T-helper 9 cell (primary cell): ENCODE measurements at regions not wholly inside any gene's neighbourhood (a gene's known extent, or its start where the extent isn't known, plus 50 kb on each side); places are given as distances from the start of the nearest gene placed in this dataset.
A peak's percentile ranks its signal among the peaks of the same experiment; 100 is the strongest.

ENCODE experiments used
- DNase-seq: peaks from one replicate; pipeline ENCODE4 v3.0.0-alpha.2; 2020

- DNase-seq: no peak
These were observed 173.0 kb downstream of the FOXL1 start for GRCh38 chr16:86751076-86752030.

- no peak for DNase-seq
These were observed 174.3 kb downstream of the FOXL1 start for GRCh38 chr16:86752582-86753175.

GRCh38 chr16:86753399-86753798, 175.1 kb downstream of the FOXL1 start:
- no peak for DNase-seq

GRCh38 chr16:86755571-86756006, 177.2 kb downstream of the FOXL1 start:
- DNase-seq: no peak

GRCh38 chr16:86756882-86757703, 178.7 kb downstream of the FOXL1 start:
- DNase-seq: no peak

- no peak for DNase-seq
These were observed 179.3 kb downstream of the FOXL1 start for GRCh38 chr16:86757704-86758040.

GRCh38 chr16:86758932-86759331, 180.6 kb downstream of the FOXL1 start:
- no peak for DNase-seq

GRCh38 chr16:86761111-86762031, 183.0 kb downstream of the FOXL1 start:
- DNase-seq: peak; percentile 23

- no peak for DNase-seq
These were observed 183.7 kb downstream of the FOXL1 start for GRCh38 chr16:86762095-86762494.

- DNase-seq: no peak
These were observed 185.5 kb downstream of the FOXL1 start for GRCh38 chr16:86763819-86764218.

GRCh38 chr16:86764551-86764950, 186.2 kb downstream of the FOXL1 start:
- no peak for DNase-seq

- no peak for DNase-seq
These were observed 187.2 kb downstream of the FOXL1 start for GRCh38 chr16:86765389-86766026.

GRCh38 chr16:86766700-86767099, 188.4 kb downstream of the FOXL1 start:
- DNase-seq: no peak

- DNase-seq: no peak
These were observed 190.0 kb downstream of the FOXL1 start for GRCh38 chr16:86768228-86768791.

GRCh38 chr16:86768999-86769398, 190.7 kb downstream of the FOXL1 start:
- no peak for DNase-seq

- no peak for DNase-seq
These were observed 193.4 kb downstream of the FOXL1 start for GRCh38 chr16:86771506-86772460.

GRCh38 chr16:86772671-86773353, 194.5 kb downstream of the FOXL1 start:
- no peak for DNase-seq

GRCh38 chr16:86773354-86773715, 195.0 kb downstream of the FOXL1 start:
- DNase-seq: no peak

- DNase-seq: no peak
These were observed 196.6 kb downstream of the FOXL1 start for GRCh38 chr16:86774931-86775330.

- DNase-seq: no peak
These were observed 197.2 kb downstream of the FOXL1 start for GRCh38 chr16:86775511-86775921.
